HG02938 (cell line): ENCODE measurements at regions not wholly inside any gene's neighbourhood (a gene's known extent, or its start where the extent isn't known, plus 50 kb on each side); places are given as distances from the start of the nearest gene placed in this dataset.

ENCODE experiments used
- ATAC-seq: cut with Tn5 transposase; IDR thresholded peaks from one replicate; pipeline ENCODE4 v1.9.1; 2021; ENCODE audit warnings: mild to moderate bottlenecking, moderate library complexity; ENCODE audit not compliant: unreplicated experiment

GRCh38 chrX:66328950-66329596 lies 165.0 kb downstream of the HEPH start:
- no peak for ATAC-seq

GRCh38 chrX:66360894-66361293 lies 196.8 kb downstream of the HEPH start:
- no peak for ATAC-seq

GRCh38 chrX:66384722-66385121 lies 220.7 kb downstream of the HEPH start:
- ATAC-seq, result no peak

- no peak for ATAC-seq
These were observed 235.2 kb downstream of the HEPH start for GRCh38 chrX:66399273-66399672.

GRCh38 chrX:66402165-66402564 lies 236.7 kb downstream of the EDA2R start:
- no peak for ATAC-seq

- peak; percentile 59 for ATAC-seq
These were observed 230.4 kb downstream of the EDA2R start for GRCh38 chrX:66408507-66408906.

GRCh38 chrX:66410806-66411205 lies 228.1 kb downstream of the EDA2R start:
- ATAC-seq, result no peak
